ENCODE measurements at regions not wholly inside any gene's neighbourhood (a gene's known extent, or its start where the extent isn't known, plus 50 kb on each side); places are given as distances from the start of the nearest gene placed in this dataset.

DNA sequence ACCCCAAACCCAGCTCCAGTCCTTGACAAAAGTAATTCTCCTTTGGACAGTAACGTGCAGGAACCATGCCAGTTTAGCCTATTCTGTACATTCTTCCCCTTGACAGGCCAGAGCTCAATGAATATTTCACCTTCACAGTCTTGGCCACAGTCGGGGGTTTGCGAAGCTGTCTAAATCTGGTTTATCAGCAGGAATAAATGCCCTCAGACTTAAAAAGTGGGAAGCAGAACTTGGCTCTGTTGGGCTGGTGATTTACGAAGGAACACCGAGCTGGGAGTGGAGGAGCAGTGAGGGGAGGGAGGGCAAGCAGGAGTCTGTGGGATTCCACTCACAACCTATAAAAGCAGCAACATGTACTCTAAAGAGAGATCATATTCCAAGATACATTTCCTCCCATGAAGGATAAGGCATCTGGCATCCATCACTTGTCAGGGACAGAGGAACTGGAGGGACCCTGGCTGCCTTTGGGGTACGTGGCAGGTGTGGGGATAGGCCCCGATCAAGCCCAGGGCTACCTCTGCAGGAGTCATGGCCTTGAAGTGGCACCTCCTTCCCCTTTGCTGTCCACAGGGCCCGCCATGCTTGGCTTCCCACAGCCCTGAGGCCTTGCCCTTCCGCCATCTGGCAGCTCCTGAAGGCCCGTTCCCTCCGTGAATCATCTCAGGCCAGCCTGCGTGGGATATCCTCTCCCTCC is 154.3 kb downstream of the ADAMTS15 start:
- TF ChIP-seq, protein P1, sequence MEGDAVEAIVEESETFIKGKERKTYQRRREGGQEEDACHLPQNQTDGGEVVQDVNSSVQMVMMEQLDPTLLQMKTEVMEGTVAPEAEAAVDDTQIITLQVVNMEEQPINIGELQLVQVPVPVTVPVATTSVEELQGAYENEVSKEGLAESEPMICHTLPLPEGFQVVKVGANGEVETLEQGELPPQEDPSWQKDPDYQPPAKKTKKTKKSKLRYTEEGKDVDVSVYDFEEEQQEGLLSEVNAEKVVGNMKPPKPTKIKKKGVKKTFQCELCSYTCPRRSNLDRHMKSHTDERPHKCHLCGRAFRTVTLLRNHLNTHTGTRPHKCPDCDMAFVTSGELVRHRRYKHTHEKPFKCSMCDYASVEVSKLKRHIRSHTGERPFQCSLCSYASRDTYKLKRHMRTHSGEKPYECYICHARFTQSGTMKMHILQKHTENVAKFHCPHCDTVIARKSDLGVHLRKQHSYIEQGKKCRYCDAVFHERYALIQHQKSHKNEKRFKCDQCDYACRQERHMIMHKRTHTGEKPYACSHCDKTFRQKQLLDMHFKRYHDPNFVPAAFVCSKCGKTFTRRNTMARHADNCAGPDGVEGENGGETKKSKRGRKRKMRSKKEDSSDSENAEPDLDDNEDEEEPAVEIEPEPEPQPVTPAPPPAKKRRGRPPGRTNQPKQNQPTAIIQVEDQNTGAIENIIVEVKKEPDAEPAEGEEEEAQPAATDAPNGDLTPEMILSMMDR (IDR thresholded peaks at IDR 0.05) = no peak
- no peak overlapping the region for H3K27ac ChIP-seq
- peak; percentile 8 for DNase-seq (ENCODE audit: low spot score)
- no peak overlapping the region for H3K4me3 ChIP-seq

DNA sequence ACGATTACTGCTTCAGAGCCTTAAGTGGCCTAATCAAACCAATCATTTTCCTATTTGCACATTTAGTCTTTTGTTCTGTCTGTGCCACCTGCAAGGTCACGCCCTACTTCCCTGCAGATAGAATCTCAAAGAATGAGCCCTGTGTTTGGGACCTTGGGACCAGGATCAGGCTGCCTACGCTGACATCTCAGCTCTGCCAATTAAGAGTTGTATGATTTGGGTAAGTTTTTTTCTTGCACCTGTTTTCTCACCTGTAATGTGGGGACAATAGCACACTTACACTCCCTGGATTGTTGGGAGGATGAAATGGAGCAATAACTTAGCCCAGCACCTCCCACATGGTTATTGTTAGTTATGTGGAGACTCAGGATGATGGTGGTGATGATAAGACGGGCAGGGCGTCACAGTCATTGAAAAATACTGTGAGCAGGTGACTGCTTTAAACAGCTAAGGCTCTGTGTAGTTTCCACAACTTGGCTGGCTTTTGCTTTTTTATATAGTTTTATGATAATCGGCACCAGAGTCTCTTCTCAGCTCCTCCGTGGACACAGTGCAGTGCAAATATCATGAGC is 155.0 kb downstream of the ADAMTS15 start:
- Histone ChIP-seq H3K4me3 (no peak overlapping the region), H3K27ac (no peak overlapping the region)
- DNase-seq (ENCODE audit: low spot score) = no peak
- TF ChIP-seq, protein P1 (IDR thresholded peaks at IDR 0.05) = no peak

DNA sequence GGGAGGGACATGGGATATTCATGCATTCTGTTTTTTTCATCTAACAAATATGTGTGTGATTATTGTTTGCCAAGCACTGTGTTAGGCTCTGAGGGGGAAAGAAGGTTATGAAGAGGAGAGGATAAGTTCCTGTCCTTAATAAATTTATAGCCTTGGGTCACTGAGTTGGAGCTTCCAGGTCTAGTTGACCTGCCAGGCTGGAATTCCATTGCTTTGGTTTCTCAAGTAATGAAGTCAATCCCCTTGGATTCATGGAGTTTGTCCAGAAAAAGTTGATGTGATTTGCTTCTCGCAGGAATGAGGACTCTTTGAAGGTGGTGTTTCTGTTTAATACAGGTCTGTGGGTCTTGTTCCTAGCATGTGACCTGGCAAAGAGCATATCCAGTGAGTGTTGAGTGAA is 156.2 kb downstream of the ADAMTS15 start:
- DNase-seq (ENCODE audit: low spot score) = no peak
- TF ChIP-seq, protein P1 (IDR thresholded peaks at IDR 0.05) = no peak

DNA sequence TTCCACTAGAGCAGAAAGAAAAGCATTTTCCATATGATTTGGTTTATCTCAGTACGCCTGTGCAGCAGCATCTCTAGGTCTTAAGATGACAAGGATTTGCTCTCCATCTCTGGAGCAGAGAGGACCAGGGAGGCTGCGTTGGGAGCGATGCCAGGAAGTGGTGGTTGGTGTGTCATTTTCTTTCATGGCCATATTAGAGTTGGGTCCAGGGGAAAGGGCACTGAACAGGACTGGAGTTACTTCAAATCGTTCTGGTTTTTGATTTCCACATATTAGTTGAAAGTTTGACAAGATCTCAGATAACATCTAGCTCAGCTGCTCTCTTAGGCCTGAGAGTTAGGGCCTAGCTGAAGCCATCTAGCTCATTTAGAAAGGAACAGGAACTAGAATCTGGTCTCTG is 157.7 kb downstream of the ADAMTS15 start:
- Histone ChIP-seq H3K27ac (peak overlapping the region; percentile 94 to 95), H3K4me3 (no peak overlapping the region)
- TF ChIP-seq, protein P1 (IDR thresholded peaks at IDR 0.05) = no peak
- DNase-seq (ENCODE audit: low spot score) = no peak

More for the DNA sequence above, 156.2 kb downstream of the ADAMTS15 start:
- Histone ChIP-seq H3K4me3 (no peak overlapping the region), H3K27ac (no peak overlapping the region)

DNA sequence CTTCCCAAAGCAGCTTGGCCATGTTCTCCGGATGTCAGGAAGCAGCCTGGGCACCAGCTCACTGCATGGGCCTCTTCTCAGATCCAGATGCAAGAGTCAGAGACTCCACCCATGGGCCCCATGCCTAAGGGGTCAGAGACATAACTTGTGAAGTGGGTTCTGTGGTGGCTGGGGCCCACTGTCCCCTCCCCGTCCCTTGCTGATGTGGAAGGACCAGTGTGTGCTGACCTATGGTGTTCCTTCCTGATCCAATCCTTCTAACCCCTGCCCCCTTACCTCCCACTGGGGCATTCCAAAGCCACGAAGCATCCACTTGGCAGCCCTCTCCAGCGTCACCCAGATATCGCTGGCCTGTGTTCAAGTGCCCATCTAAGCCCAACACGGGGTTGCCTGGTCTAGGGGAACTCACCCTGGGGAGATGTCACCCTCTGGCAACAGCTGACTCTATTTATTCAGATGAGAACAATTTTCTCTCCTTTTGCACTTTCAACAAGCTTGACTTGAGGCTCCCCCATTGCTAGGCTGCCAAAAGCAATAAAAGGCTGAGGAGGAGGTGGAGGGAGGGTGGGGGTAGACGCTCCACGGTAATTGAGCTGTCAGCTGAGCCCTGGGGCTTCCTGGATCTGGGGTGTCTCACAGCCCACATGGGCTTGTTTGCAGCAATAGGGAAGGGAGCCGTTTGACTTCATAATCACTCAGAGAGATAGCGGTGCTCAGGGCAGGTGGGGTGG is 158.5 kb downstream of the ADAMTS15 start:
- Histone ChIP-seq H3K27ac (peak overlapping the region; percentile 94 to 95), H3K4me3 (no peak overlapping the region)
- DNase-seq (ENCODE audit: low spot score) = peak; percentile 85
- TF ChIP-seq, protein P1 (IDR thresholded peaks at IDR 0.05) = no peak

DNA sequence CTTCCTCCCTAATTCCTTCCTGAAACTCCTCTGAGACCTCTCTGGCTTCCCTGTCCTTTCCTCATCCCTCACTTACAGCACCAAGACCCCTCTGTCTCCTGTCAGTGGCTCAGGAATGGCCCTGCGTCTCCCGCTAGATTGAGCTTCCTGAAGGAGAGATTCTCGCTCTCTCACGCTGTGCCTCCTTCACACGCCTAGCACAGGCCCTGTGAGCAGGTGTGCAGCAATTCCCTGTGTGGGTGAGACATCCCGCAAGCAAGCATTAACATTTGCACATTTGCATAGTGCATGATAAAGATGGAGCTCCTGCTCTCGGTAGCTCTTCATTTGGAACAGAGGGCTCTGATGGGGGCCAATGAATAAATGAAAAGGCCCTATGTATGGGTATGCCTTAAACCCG is 159.8 kb downstream of the ADAMTS15 start:
- DNase-seq (ENCODE audit: low spot score) = peak; percentile 69

More for the DNA sequence above, 159.8 kb downstream of the ADAMTS15 start:
- H3K27ac ChIP-seq = peak overlapping the region; percentile 94 to 95
- H3K4me3 ChIP-seq = no peak overlapping the region
- TF ChIP-seq, protein P1 (IDR thresholded peaks at IDR 0.05) = no peak
